Lung (tissue), 11 donors: ENCODE measurements at regions not wholly inside any gene's neighbourhood (a gene's known extent, or its start where the extent isn't known, plus 50 kb on each side); places are given as distances from the start of the nearest gene placed in this dataset.

Experiments
- ATAC-seq: fragments of 200-7000 bp; cut with Tn5 transposase; one replicate; pipeline ENCODE4 v1.9.1; 2020; ENCODE audit warnings: moderate number of reproducible peaks; ENCODE audit not compliant: insufficient read depth, low FRiP score
- DNase-seq, 3 donors: peaks; one replicate each; pipeline ENCODE4 v3.0.0-alpha.2; 2013 to 2017
- H3K27ac ChIP-seq, 2 donors: one replicate each; pipeline ENCODE4 v1.5.1; 2013; ENCODE audit warnings: mild to moderate bottlenecking in 2 of 2, moderate library complexity in 2 of 2, control low read depth in 1 of 2, inconsistent platforms in 1 of 2, low read depth in 1 of 2, low read length in 1 of 2
- H3K27me3 ChIP-seq, 3 donors: one replicate each; pipeline ENCODE4 v1.5.1; 2013; ENCODE audit warnings: low read length in 2 of 3; ENCODE audit not compliant: control insufficient read depth in 3 of 3, insufficient read depth in 3 of 3
- H3K36me3 ChIP-seq, 4 donors: one replicate each; pipeline ENCODE4 v1.5.1; 2013; ENCODE audit warnings: low read length in 4 of 4, mild to moderate bottlenecking in 1 of 4, moderate library complexity in 1 of 4; ENCODE audit not compliant: control insufficient read depth in 4 of 4, insufficient read depth in 4 of 4
- H3K4me1 ChIP-seq, 5 donors: one replicate each; pipeline ENCODE4 v1.5.1; 2013; ENCODE audit warnings: low read length in 5 of 5, mild to moderate bottlenecking in 2 of 5, moderate library complexity in 1 of 5; ENCODE audit not compliant: control insufficient read depth in 5 of 5, insufficient read depth in 5 of 5
- H3K4me3 ChIP-seq: one replicate; pipeline ENCODE4 v1.5.1; 2013; ENCODE audit warnings: mild to moderate bottlenecking, control low read depth, moderate library complexity
- H3K9ac ChIP-seq, 2 donors: one replicate each; pipeline ENCODE4 v1.5.1; 2013; ENCODE audit warnings: low read length in 2 of 2, control low read depth in 1 of 2; ENCODE audit not compliant: insufficient read depth in 1 of 2
- H3K9me3 ChIP-seq, 4 donors: one replicate each; pipeline ENCODE4 v1.5.1; 2013; ENCODE audit warnings: low read length in 3 of 4, mild to moderate bottlenecking in 1 of 4, moderate library complexity in 1 of 4; ENCODE audit not compliant: control insufficient read depth in 4 of 4, insufficient read depth in 3 of 4
- WGBS, 2 donors: extraction: QIAGEN DNeasy Blood & Tissue Kit; methylation state at CpG; one replicate each; pipeline ENCODE4 v1.1.7; 2013; 5-methylcytosine and 5-hydroxymethylcytosine counted together
- TF ChIP-seq, protein P1 (sequence below): IDR thresholded peaks from 2 replicates; pipeline ENCODE4 v1.5.1; 2012; ENCODE audit warnings: mild to moderate bottlenecking; ENCODE audit errors: control extremely low read depth, extremely low read depth
- donor health status: control.
- donor health status: control.
- donor health status: Bipolar disorder and iron deficiency.
- donor health status: healthy.
- donor health status: DM: yes; HTN: yes; CAD: no.

DNA sequence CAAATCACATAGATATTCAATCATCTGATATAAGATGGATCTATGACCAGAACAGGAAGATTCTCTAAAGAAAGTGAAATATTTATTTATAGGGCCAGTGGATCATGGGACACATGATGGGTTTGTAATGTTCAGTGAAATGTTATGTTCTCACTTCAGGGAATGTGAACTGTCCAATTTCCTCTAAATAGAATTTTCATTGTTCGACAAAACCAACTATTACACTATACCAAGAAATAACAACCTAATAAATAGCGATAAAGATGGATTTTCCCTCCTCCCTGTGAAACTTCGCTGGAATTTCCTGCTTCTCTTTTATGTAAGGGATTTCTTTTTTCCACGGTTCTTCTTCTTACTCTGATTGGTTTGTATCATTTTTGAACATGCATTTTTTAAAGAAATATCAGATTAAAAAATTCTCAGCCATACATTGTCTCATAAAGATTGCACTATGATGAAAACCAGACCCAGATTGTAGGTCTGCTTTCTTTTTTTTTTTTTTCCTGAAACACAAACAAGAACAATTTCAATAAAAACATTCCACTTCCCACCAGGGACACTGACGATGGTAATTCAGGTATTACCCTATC is 139.8 kb upstream of the ZEB1 start:
- 85 to 89% methylated on average over 5 of the region's 5 CpGs for WGBS, 2 donors
- TF ChIP-seq, protein P1, sequence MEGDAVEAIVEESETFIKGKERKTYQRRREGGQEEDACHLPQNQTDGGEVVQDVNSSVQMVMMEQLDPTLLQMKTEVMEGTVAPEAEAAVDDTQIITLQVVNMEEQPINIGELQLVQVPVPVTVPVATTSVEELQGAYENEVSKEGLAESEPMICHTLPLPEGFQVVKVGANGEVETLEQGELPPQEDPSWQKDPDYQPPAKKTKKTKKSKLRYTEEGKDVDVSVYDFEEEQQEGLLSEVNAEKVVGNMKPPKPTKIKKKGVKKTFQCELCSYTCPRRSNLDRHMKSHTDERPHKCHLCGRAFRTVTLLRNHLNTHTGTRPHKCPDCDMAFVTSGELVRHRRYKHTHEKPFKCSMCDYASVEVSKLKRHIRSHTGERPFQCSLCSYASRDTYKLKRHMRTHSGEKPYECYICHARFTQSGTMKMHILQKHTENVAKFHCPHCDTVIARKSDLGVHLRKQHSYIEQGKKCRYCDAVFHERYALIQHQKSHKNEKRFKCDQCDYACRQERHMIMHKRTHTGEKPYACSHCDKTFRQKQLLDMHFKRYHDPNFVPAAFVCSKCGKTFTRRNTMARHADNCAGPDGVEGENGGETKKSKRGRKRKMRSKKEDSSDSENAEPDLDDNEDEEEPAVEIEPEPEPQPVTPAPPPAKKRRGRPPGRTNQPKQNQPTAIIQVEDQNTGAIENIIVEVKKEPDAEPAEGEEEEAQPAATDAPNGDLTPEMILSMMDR: no peak
- no peak overlapping the region for H3K4me3 ChIP-seq
- no peaks in the 10 kb centered on the region for H3K4me1 ChIP-seq
- H3K27ac ChIP-seq: no peak overlapping the region
- H3K9ac ChIP-seq: no peak overlapping the region
- peaks cover 0 to 3% (median 0%) of the 10 kb centered on the region in 4 donors for H3K9me3 ChIP-seq
- no peaks in the 10 kb centered on the region for H3K27me3 ChIP-seq
- no peaks in the 10 kb centered on the region for H3K36me3 ChIP-seq
- DNase-seq: no peak
- ATAC-seq: no peak

DNA sequence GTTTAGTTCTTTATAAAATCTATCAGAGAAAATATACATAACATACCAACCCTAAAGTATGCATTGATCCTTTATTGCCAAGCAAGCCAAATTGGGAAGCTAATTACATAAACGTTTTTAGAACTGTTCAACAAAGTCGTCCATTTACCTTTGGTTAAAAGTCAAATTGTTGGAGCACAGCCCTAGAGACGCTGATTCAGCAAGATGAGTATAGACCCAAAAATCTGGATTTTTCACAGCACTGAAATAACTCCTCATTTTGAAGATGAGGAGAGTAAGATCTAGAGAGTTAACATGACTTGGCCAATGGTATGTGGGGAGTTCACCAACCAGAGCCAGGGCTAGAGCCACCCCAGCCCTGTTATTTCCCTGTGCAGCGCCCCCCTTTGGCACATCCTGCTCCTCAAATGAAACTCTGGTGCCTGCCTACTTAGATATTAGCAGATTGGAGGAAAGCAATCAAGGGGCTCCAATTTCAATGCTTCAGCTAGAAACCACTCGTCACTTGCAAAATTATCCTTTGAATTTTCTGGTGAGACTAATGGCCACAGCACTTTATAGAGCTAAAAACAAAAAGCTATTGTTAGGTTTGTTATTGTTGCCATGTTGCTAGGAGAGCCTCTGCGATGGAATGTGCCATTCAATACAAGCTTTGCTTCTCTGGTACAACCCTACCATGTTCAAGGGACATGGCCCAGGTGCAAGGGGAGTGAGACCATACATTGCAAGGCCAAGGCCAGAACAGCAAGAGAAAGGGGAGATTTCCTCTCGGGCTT is 132.6 kb upstream of the ZEB1 start:
- TF ChIP-seq, protein P1: no peak
- no peaks in the 10 kb centered on the region for H3K9me3 ChIP-seq
- ATAC-seq (no peak), DNase-seq (peak in 2 of 3 donors; percentile 13 to 22)
- no peak overlapping the region for H3K27ac ChIP-seq
- whole genome bisulfite sequencing, 2 donors: 75 to 87% methylated on average over 7 of the region's 7 CpGs
- peaks cover 0 to 5% (median 0%) of the 10 kb centered on the region in 5 donors for H3K4me1 ChIP-seq
- H3K9ac ChIP-seq: no peak overlapping the region
- no peak overlapping the region for H3K4me3 ChIP-seq
- H3K27me3 ChIP-seq: no peaks in the 10 kb centered on the region
- no peaks in the 10 kb centered on the region for H3K36me3 ChIP-seq

DNA sequence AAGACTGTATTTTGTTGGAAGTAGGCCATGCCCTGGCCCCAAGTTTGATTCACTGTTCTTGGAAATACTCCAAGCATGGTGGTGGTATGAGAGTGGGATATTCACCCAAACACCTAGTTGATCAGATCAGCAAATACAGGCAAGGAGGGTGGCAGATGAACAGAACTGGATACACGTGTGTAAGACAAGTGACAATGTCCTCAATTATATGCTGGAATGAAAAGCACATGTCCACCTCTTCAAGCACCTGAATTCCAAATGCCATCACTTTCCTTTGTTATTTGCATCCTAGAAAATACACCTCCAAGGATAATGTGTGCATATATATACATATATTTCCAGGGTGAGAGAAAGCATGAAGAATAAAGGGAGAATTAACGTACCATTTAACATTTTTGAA is 131.8 kb upstream of the ZEB1 start:
- H3K36me3 ChIP-seq: no peaks in the 10 kb centered on the region
- TF ChIP-seq, protein P1: no peak
- 89 to 91% methylated on average over 2 of the region's 2 CpGs for WGBS, 2 donors
- H3K4me3 ChIP-seq: no peak overlapping the region
- DNase-seq (no peak), ATAC-seq (no peak)
- no peak overlapping the region for H3K27ac ChIP-seq
- no peaks in the 10 kb centered on the region for H3K27me3 ChIP-seq
- H3K9ac ChIP-seq: no peak overlapping the region
- no peaks in the 10 kb centered on the region for H3K9me3 ChIP-seq
- peaks cover 0 to 5% (median 0%) of the 10 kb centered on the region in 5 donors for H3K4me1 ChIP-seq
